ENCODE measurements at regions not wholly inside any gene's neighbourhood (a gene's known extent, or its start where the extent isn't known, plus 50 kb on each side); places are given as distances from the start of the nearest gene placed in this dataset.

DNA sequence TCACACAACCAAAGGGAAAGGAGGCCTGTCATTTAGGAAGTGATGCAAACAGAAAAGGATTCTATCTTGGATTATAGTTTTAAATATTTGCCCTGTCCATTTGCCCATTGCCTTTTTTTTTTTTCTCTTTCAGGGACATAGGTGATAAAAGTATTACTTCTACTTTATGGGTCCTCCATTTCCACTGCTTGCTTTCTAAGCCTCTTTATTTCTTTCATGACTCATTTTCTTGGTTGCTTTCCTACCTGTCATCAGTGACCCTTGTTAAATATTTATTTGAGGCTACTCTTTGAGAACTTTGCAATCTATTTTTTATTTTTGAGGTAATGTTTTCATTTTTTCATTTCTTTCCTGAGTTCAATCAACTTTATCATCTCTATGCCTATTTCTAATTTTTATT lies 522.9 kb upstream of the ARRDC3 start:
- DNase-seq (no peak), FAIRE-seq (no peak), ATAC-seq (no peak)
- Histone ChIP-seq H3K27me3 (peaks cover 0 to 5% (median 0%) of the 10 kb centered on the region in 4 donors), H3K4me1 (no peaks in the 10 kb centered on the region), H3K4me3 (no peak overlapping the region), H3K9me3 (no peaks in the 10 kb centered on the region), H3K36me3 (no peaks in the 10 kb centered on the region), H3K27ac (no peak overlapping the region)
- TF ChIP-seq CTCF (IDR thresholded peaks at IDR 0.05), result no peak
- intact Hi-C loops (cut with DNase I), result no loop called here

- no peaks in the 10 kb centered on the region for H3K27me3 ChIP-seq
- 38 to 57% methylated on average over 2 of the region's 2 CpGs for WGBS, 2 donors
- no peaks in the 10 kb centered on the region for H3K4me1 ChIP-seq
- H3K36me3 ChIP-seq, result no peaks in the 10 kb centered on the region
- intact Hi-C loops (cut with DNase I), result no loop called here
- DNase-seq, result no peak
- no peak for ATAC-seq
- no peak overlapping the region for H3K27ac ChIP-seq
- no peaks in the 10 kb centered on the region for H3K9me3 ChIP-seq
- H3K4me3 ChIP-seq, result no peak overlapping the region
- no peak for FAIRE-seq
- TF ChIP-seq CTCF (IDR thresholded peaks at IDR 0.05), result no peak
Measured at GRCh38 chr5:91898898-91899297, 515.8 kb upstream of the ARRDC3 start.

DNA sequence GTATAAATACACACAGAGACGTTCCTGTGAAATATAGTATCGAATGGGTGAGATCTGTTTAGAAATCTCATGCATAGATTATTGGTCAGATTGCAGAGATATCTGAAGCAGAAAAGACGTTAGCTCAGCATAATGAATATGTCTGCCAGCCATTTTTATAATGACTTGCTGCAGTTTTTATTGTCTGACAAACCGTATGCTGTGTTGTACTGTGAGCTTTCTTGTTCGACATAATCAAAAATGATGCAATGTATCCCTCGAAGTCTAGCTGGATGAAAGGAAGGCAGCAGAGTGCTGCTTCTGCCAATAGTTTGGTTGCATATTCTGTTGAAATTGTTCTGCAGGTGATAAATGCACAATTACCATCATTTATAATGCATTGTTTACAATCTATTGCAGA lies 514.9 kb upstream of the ARRDC3 start:
- Histone ChIP-seq H3K9me3 (no peaks in the 10 kb centered on the region), H3K27ac (no peak overlapping the region), H3K4me1 (no peaks in the 10 kb centered on the region), H3K27me3 (no peaks in the 10 kb centered on the region), H3K36me3 (no peaks in the 10 kb centered on the region), H3K4me3 (no peak overlapping the region)
- no peak for ATAC-seq
- DNase-seq, result no peak
- intact Hi-C loops (cut with DNase I), result no loop called here
- 49 to 65% methylated on average over 6 of the region's 6 CpGs for WGBS, 2 donors
- no peak for TF ChIP-seq CTCF (IDR thresholded peaks at IDR 0.05)
- FAIRE-seq, result no peak

- WGBS, 2 donors, result 62 to 86% methylated on average over 1 of the region's 1 CpG
- FAIRE-seq, result no peak
- Histone ChIP-seq H3K27ac (no peak overlapping the region), H3K4me1 (no peaks in the 10 kb centered on the region), H3K9me3 (no peaks in the 10 kb centered on the region), H3K36me3 (no peaks in the 10 kb centered on the region), H3K4me3 (no peak overlapping the region), H3K27me3 (no peaks in the 10 kb centered on the region)
- TF ChIP-seq CTCF (IDR thresholded peaks at IDR 0.05), result no peak
- ATAC-seq, result no peak
- intact Hi-C loops (cut with DNase I), result no loop called here
- no peak for DNase-seq
Measured at GRCh38 chr5:91888810-91889209, 505.7 kb upstream of the ARRDC3 start.

GRCh38 chr5:91885291-91886265 lies 502.5 kb upstream of the ARRDC3 start:
- FAIRE-seq (no peak), DNase-seq (no peak), ATAC-seq (no peak)
- H3K36me3 ChIP-seq, result no peaks in the 10 kb centered on the region
- intact Hi-C loops (cut with DNase I), result no loop called here
- no peak overlapping the region for H3K4me3 ChIP-seq
- no peaks in the 10 kb centered on the region for H3K4me1 ChIP-seq
- TF ChIP-seq CTCF (IDR thresholded peaks at IDR 0.05), result no peak
- no peaks in the 10 kb centered on the region for H3K27me3 ChIP-seq
- WGBS, 2 donors, result 30 to 41% methylated on average over 8 of the region's 8 CpGs
- no peak overlapping the region for H3K27ac ChIP-seq
- no peaks in the 10 kb centered on the region for H3K9me3 ChIP-seq
